Umbilical cord (tissue), 1 donor: ENCODE measurements at regions not wholly inside any gene's neighbourhood (a gene's known extent, or its start where the extent isn't known, plus 50 kb on each side); places are given as distances from the start of the nearest gene placed in this dataset.
"Not testable (repeated sequence)": the region's sequence is repeated elsewhere in the genome, so short reads cannot be mapped to it uniquely, and the experiment has no call there.

Experiments used
- DNase-seq: peaks from one replicate; pipeline ENCODE4 v3.0.0-alpha.2; 2015; ENCODE audit warnings: low spot score

- peak; percentile 24 for DNase-seq
Measured at GRCh38 chr19:28117143-28117542, 1095.8 kb downstream of the UQCRFS1 start.

- not testable (repeated sequence) for DNase-seq
Measured at GRCh38 chr19:28116379-28116778, 1096.6 kb downstream of the UQCRFS1 start.

- no peak for DNase-seq
Measured at GRCh38 chr19:28103921-28104320, 1109.0 kb downstream of the UQCRFS1 start.

GRCh38 chr19:28084659-28085157 lies 1128.2 kb downstream of the UQCRFS1 start:
- not testable (repeated sequence) for DNase-seq

- no peak for DNase-seq
Measured at GRCh38 chr19:28076628-28077027, 1136.3 kb downstream of the UQCRFS1 start.

GRCh38 chr19:28075229-28075628 lies 1137.7 kb downstream of the UQCRFS1 start:
- DNase-seq, result no peak

GRCh38 chr19:28074773-28075172 lies 1138.2 kb downstream of the UQCRFS1 start:
- DNase-seq, result peak; percentile 48

- no peak for DNase-seq
Measured at GRCh38 chr19:28067882-28068281, 1145.1 kb downstream of the UQCRFS1 start.

GRCh38 chr19:28066988-28067387 lies 1146.0 kb downstream of the UQCRFS1 start:
- DNase-seq, result no peak

- DNase-seq, result no peak
Measured at GRCh38 chr19:28066161-28066560, 1146.8 kb downstream of the UQCRFS1 start.

- DNase-seq, result no peak
Measured at GRCh38 chr19:28065026-28065425, 1147.9 kb downstream of the UQCRFS1 start.

- DNase-seq, result no peak
Measured at GRCh38 chr19:28063702-28064101, 1149.2 kb downstream of the UQCRFS1 start.

- DNase-seq, result no peak
Measured at GRCh38 chr19:28061111-28061510, 1151.8 kb downstream of the UQCRFS1 start.

GRCh38 chr19:28057026-28057425 lies 1155.9 kb downstream of the UQCRFS1 start:
- not testable (repeated sequence) for DNase-seq

- DNase-seq, result no peak
Measured at GRCh38 chr19:28051047-28051446, 1161.9 kb downstream of the UQCRFS1 start.

GRCh38 chr19:28049875-28050274 lies 1163.1 kb downstream of the UQCRFS1 start:
- DNase-seq, result no peak

- no peak for DNase-seq
Measured at GRCh38 chr19:28046932-28047331, 1166.0 kb downstream of the UQCRFS1 start.

GRCh38 chr19:28045621-28046020 lies 1167.3 kb downstream of the UQCRFS1 start:
- no peak for DNase-seq

- DNase-seq, result no peak
Measured at GRCh38 chr19:28044477-28044876, 1168.5 kb downstream of the UQCRFS1 start.

GRCh38 chr19:28042516-28042915 lies 1170.4 kb downstream of the UQCRFS1 start:
- no peak for DNase-seq

- no peak for DNase-seq
Measured at GRCh38 chr19:28039677-28040381, 1173.1 kb downstream of the UQCRFS1 start.

GRCh38 chr19:28037186-28037585 lies 1175.8 kb downstream of the UQCRFS1 start:
- no peak for DNase-seq

- DNase-seq, result no peak
Measured at GRCh38 chr19:28036486-28036885, 1176.5 kb downstream of the UQCRFS1 start.

GRCh38 chr19:28034936-28035335 lies 1178.0 kb downstream of the UQCRFS1 start:
- DNase-seq, result no peak
